Effector CD8-positive, alpha-beta T cell (primary cell): ENCODE measurements at regions not wholly inside any gene's neighbourhood (a gene's known extent, or its start where the extent isn't known, plus 50 kb on each side); places are given as distances from the start of the nearest gene placed in this dataset.
"Not testable (repeated sequence)": the region's sequence is repeated elsewhere in the genome, so short reads cannot be mapped to it uniquely, and the experiment has no call there.

Source experiments
- DNase-seq: peaks from one replicate; lab custom pipeline; 2025; lab: John Stamatoyannopoulos, UW

GRCh38 chr5:155512329-155512728 is 498.8 kb downstream of the KIF4B start:
- DNase-seq = no peak

GRCh38 chr5:155514105-155514563 is 500.6 kb downstream of the KIF4B start:
- DNase-seq = no peak

- no peak for DNase-seq
These were observed 509.0 kb downstream of the KIF4B start for GRCh38 chr5:155522540-155522939.

- no peak for DNase-seq
These were observed 515.8 kb downstream of the KIF4B start for GRCh38 chr5:155529362-155529761.

GRCh38 chr5:155530046-155530445 is 516.5 kb downstream of the KIF4B start:
- DNase-seq = no peak

- no peak for DNase-seq
These were observed 519.2 kb downstream of the KIF4B start for GRCh38 chr5:155532621-155533311.

- DNase-seq = no peak
These were observed 526.5 kb downstream of the KIF4B start for GRCh38 chr5:155540000-155540595.

GRCh38 chr5:155546075-155546474 is 532.5 kb downstream of the KIF4B start:
- DNase-seq = no peak

- DNase-seq = no peak
These were observed 540.9 kb downstream of the KIF4B start for GRCh38 chr5:155554500-155554899.

GRCh38 chr5:155556222-155556621 is 542.7 kb downstream of the KIF4B start:
- no peak for DNase-seq

GRCh38 chr5:155556700-155557099 is 543.1 kb downstream of the KIF4B start:
- no peak for DNase-seq

GRCh38 chr5:155562158-155562557 is 548.6 kb downstream of the KIF4B start:
- no peak for DNase-seq

- no peak for DNase-seq
These were observed 551.0 kb downstream of the KIF4B start for GRCh38 chr5:155564541-155564940.

GRCh38 chr5:155575861-155576260 is 562.3 kb downstream of the KIF4B start:
- no peak for DNase-seq

GRCh38 chr5:155586808-155587207 is 573.3 kb downstream of the KIF4B start:
- DNase-seq = not testable (repeated sequence)

- DNase-seq = no peak
These were observed 573.9 kb downstream of the KIF4B start for GRCh38 chr5:155587458-155587857.

GRCh38 chr5:155591273-155591672 is 577.7 kb downstream of the KIF4B start:
- no peak for DNase-seq

GRCh38 chr5:155594270-155594669 is 580.7 kb downstream of the KIF4B start:
- DNase-seq = no peak

GRCh38 chr5:155595791-155596190 is 582.2 kb downstream of the KIF4B start:
- DNase-seq = no peak

GRCh38 chr5:155598552-155598951 is 585.0 kb downstream of the KIF4B start:
- DNase-seq = no peak

GRCh38 chr5:155605920-155606319 is 592.4 kb downstream of the KIF4B start:
- DNase-seq = no peak

GRCh38 chr5:155616779-155617392 is 603.3 kb downstream of the KIF4B start:
- peak; percentile 5 for DNase-seq

- DNase-seq = no peak
These were observed 606.1 kb downstream of the KIF4B start for GRCh38 chr5:155619688-155620087.
